Thyroid gland (tissue), 4 donors: ENCODE measurements at regions not wholly inside any gene's neighbourhood (a gene's known extent, or its start where the extent isn't known, plus 50 kb on each side); places are given as distances from the start of the nearest gene placed in this dataset.
A peak's percentile ranks its signal among the peaks of the same experiment; 100 is the strongest.

Experiments
- DNase-seq, 2 donors: peaks; one replicate each; pipeline ENCODE4 v3.0.0-alpha.2; 2019
- H3K27ac ChIP-seq, 3 donors: fragments of 200-600 bp; sonication (generic); 1 replicate in 2 of 3; 2 replicates in 1 of 3; pipeline ENCODE4 v1.5.1; 2016 to 2019; ENCODE audit warnings: mild to moderate bottlenecking in 1 of 3, moderate library complexity in 1 of 3
- H3K27me3 ChIP-seq: fragments of 200-600 bp; sonication (generic); one replicate; pipeline ENCODE4 v1.5.1; 2019
- H3K36me3 ChIP-seq, 2 donors: fragments of 200-600 bp; sonication (generic); one replicate each; pipeline ENCODE4 v1.5.1; 2016 to 2019
- H3K4me1 ChIP-seq, 2 donors: fragments of 200-600 bp; sonication (generic); one replicate each; pipeline ENCODE4 v1.5.1; 2017 to 2019
- H3K4me3 ChIP-seq, 3 donors: fragments of 200-600 bp; sonication (generic); replicated peaks in 1 of 3; 1 replicate in 2 of 3; 2 replicates in 1 of 3; pipeline ENCODE4 v1.5.1; 2016; ENCODE audit warnings: mild to moderate bottlenecking in 1 of 3
- H3K9me3 ChIP-seq: fragments of 200-600 bp; sonication (generic); one replicate; pipeline ENCODE4 v1.5.1; 2017
- POLR2A ChIP-seq, 2 donors: fragments of 450-650 bp; IDR thresholded peaks; one replicate each; pipeline ENCODE4 v1.6.1; 2017; ENCODE audit warnings: antibody characterized with exemption in 2 of 2, mild to moderate bottlenecking in 2 of 2, moderate library complexity in 1 of 2
- WGBS, 2 donors: methylation state at CpG; one replicate each; pipeline ENCODE4 v1.1.5; 2017; 5-methylcytosine and 5-hydroxymethylcytosine counted together
- intact Hi-C: fragments of 100-400 bp; cut with DNase I; formaldehyde crosslinking; loops from one replicate; pipeline ENCODE4 v1.15.1; 2023
- TF ChIP-seq, protein P1 (sequence below), 6 experiments: fragments of 200-600 bp in 3 of 6; fragments of 450-650 bp in 3 of 6; sonication (generic) in 3 of 6; IDR thresholded peaks; one replicate each; pipeline ENCODE4 v1.5.1; 2016 to 2019; ENCODE audit warnings: antibody characterized with exemption in 6 of 6, mild to moderate bottlenecking in 2 of 6, inconsistent platforms in 1 of 6, moderate library complexity in 1 of 6

DNA sequence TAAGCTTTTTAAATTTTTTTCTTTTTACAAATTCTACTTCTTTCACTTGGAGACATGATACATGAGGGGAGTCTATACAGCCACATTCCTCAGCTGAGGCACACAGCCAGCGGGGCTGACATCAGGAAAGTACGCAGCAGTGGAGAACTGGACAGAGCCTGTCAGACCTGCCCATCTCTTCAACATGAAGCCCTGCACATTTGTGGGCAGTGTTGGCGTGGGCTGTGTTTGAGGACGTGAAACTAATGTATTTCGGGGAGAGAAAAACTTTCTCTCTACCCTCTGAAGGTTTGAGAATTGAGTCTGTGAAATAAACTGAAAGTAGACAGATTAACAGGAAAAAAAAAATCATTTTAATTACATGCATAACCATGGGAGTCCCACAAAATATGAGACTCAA lies 84.8 kb upstream of the HTATIP2 start:
- TF ChIP-seq, protein P1, sequence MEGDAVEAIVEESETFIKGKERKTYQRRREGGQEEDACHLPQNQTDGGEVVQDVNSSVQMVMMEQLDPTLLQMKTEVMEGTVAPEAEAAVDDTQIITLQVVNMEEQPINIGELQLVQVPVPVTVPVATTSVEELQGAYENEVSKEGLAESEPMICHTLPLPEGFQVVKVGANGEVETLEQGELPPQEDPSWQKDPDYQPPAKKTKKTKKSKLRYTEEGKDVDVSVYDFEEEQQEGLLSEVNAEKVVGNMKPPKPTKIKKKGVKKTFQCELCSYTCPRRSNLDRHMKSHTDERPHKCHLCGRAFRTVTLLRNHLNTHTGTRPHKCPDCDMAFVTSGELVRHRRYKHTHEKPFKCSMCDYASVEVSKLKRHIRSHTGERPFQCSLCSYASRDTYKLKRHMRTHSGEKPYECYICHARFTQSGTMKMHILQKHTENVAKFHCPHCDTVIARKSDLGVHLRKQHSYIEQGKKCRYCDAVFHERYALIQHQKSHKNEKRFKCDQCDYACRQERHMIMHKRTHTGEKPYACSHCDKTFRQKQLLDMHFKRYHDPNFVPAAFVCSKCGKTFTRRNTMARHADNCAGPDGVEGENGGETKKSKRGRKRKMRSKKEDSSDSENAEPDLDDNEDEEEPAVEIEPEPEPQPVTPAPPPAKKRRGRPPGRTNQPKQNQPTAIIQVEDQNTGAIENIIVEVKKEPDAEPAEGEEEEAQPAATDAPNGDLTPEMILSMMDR (IDR thresholded peaks at IDR 0.05): no peak
- intact Hi-C loops: no loop called here
- Histone ChIP-seq H3K4me1 (no peaks in the 10 kb centered on the region), H3K9me3 (no peaks in the 10 kb centered on the region), H3K27me3 (no peaks in the 10 kb centered on the region), H3K36me3 (no peaks in the 10 kb centered on the region), H3K27ac (no peak overlapping the region), H3K4me3 (no peak overlapping the region)
- DNase-seq: no peak
- 46 to 57% methylated on average over 5 of the region's 5 CpGs for WGBS, 2 donors

DNA sequence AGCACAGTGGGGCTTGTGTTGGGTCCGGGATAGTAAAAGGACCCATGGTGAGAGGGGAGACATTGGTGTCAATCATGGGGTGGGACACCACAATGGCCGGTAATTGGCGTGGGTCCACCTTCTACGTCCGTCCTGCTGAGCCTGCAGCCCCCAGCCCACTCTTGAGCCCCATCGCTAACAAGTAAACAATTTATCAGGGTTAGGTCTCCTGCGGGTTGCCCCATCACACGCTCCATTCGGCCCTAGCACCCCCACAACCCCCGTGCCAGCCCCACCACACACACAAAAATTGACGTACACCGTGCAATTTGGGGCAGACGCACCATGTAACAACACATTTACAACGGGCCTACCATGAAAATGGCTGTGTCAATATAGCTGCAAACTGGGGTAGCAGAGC lies 86.5 kb upstream of the HTATIP2 start:
- TF ChIP-seq POLR2A (IDR thresholded peaks at IDR 0.05): no peak
- Histone ChIP-seq H3K27ac (no peak overlapping the region), H3K36me3 (no peaks in the 10 kb centered on the region), H3K4me3 (no peak overlapping the region), H3K9me3 (no peaks in the 10 kb centered on the region), H3K27me3 (no peaks in the 10 kb centered on the region), H3K4me1 (no peaks in the 10 kb centered on the region)
- DNase-seq: no peak
- 77 to 84% methylated on average over 14 of the region's 14 CpGs for WGBS, 2 donors
- intact Hi-C loops: no loop called here

DNA sequence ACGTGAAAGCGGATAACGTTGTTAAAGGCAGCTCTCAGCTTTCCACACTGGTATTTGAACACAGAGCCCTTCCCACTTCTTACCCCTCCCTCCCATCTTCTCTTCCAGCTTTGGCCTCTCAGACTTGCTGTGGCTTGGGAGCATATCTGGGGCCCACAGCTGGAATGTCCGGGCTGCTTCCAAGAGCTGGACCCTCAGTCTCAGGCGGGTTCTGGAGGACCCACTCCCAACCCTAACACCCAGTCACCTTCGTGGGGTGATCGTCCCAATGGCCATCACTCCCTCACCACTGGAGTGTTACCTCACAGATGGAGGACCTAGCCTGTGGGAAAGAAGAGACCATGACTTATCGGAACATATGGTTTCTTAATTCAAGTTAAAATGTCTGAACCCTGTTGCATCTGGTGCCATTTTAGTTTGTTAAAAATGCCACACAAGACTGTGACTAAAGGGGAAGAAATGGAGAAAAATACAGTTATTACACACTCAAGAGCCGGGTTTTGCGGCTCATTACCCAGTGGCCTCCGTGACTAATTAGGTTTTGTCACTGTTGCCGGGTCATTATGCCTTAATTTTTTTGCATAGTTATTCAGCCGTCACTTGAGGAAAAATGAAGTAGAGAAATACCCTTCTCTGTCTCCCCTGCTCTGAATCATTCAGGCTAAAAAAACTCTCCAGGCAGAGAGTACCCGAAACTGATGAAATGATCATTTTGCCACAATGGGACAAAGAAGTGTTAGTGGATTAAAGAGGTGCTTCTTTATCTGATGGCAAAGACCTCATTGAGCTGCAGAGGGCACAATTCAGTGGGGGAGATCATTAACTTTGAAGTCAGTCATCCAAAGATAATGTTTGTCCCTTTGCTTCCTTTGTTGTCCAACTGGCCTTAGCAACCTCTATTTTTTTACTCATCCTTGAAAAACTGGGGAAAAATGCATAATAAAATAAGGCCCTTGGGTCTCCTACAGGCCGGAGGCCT lies 87.2 kb upstream of the HTATIP2 start:
- Histone ChIP-seq H3K27me3 (no peaks in the 10 kb centered on the region), H3K4me3 (no peak overlapping the region), H3K36me3 (no peaks in the 10 kb centered on the region), H3K27ac (no peak overlapping the region), H3K9me3 (no peaks in the 10 kb centered on the region), H3K4me1 (no peaks in the 10 kb centered on the region)
- 86 to 89% methylated on average over 15 of the region's 15 CpGs for WGBS, 2 donors
- no peak for DNase-seq
- TF ChIP-seq POLR2A (IDR thresholded peaks at IDR 0.05): no peak
- TF ChIP-seq, protein P1 (IDR thresholded peaks at IDR 0.05): no peak
- intact Hi-C loops: no loop called here

DNA sequence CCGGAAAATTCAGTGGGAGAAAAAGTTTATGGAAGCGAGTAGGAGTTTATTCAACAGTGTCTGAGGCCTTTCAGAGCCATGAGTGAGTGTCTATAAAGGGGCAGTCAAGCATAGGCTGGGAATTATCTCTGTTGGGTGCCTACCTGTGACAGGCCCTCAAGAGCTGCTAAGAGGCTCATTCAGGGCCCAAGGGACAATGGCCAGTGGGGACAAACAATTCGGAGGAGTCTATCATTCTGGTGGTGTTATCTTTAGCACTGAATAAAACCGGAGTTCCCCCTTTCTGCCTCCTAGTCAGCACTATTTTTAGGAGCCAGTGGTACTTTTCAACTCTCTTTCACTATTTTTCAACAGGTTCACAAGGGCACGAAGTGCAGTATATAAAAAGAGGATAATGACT lies 89.5 kb upstream of the HTATIP2 start:
- WGBS, 2 donors: 13 to 19% methylated on average over 5 of the region's 5 CpGs
- H3K4me3 ChIP-seq: no peak overlapping the region
- TF ChIP-seq POLR2A (IDR thresholded peaks at IDR 0.05): no peak
- TF ChIP-seq, protein P1 (IDR thresholded peaks at IDR 0.05): no peak
- H3K27ac ChIP-seq: no peak overlapping the region
- peak in 1 of 2 donors; percentile 9 for DNase-seq
- no peaks in the 10 kb centered on the region for H3K9me3 ChIP-seq
- no peaks in the 10 kb centered on the region for H3K36me3 ChIP-seq
- H3K4me1 ChIP-seq: no peaks in the 10 kb centered on the region
- intact Hi-C loops: no loop called here
- no peaks in the 10 kb centered on the region for H3K27me3 ChIP-seq

DNA sequence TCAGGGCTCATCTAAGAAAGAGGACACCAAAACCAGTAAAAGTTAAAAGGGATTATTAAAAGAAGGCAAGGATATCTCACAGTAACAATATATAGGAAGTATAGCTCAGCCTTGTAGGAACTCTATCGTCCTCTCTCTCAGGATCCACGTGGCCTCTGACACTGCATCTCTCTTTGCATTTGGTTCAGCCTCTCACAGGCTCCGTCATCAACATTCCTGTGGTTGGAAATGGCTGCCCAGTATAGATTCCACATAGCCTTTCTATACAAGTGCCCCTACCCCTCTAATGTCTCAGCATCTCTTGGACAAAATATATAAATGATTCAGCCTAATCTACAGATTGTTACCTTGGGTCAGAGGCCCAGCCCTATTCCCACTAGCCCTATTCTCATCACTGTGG lies 101.3 kb upstream of the DBX1 start:
- WGBS, 2 donors: 60 to 62% methylated on average over 3 of the region's 3 CpGs
- no peak overlapping the region for H3K4me3 ChIP-seq
- intact Hi-C loops: no loop called here

More for the DNA sequence above, 101.3 kb upstream of the DBX1 start:
- Histone ChIP-seq H3K36me3 (no peaks in the 10 kb centered on the region), H3K9me3 (no peaks in the 10 kb centered on the region), H3K27me3 (no peaks in the 10 kb centered on the region), H3K4me1 (no peaks in the 10 kb centered on the region), H3K27ac (no peak overlapping the region)
- no peak for DNase-seq
- TF ChIP-seq, protein P1 (IDR thresholded peaks at IDR 0.05): no peak
- no peak for TF ChIP-seq POLR2A (IDR thresholded peaks at IDR 0.05)
